DMS 273 (cell line): ENCODE measurements at regions not wholly inside any gene's neighbourhood (a gene's known extent, or its start where the extent isn't known, plus 50 kb on each side); places are given as distances from the start of the nearest gene placed in this dataset.

Source experiments
- DNase-seq: peaks from one replicate; lab custom pipeline; 2025; ENCODE audit not compliant: unreplicated experiment; lab: John Stamatoyannopoulos, UW

GRCh38 chr4:27472364-27472763 is 611.7 kb downstream of the STIM2 start:
- DNase-seq, result no peak

DNA sequence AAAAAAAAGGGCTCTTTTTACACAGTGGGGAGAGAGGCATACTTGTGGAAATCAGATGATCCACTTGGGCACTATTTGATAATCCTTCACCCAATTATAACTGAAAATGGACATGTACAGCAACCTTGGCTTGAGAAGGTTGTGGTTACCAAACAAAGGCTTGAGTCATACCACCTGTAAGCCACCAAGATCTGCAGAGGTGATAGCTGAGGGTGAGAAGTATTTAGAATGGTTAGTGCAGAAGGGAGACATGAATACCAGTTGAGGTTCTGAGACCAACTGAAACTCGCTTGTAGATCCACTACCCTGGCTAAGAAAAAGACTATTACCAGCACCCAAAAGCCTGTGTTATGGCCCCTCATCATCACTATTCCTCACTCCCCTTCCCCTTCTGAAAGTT is 614.0 kb downstream of the STIM2 start:
- no peak for DNase-seq

DNA sequence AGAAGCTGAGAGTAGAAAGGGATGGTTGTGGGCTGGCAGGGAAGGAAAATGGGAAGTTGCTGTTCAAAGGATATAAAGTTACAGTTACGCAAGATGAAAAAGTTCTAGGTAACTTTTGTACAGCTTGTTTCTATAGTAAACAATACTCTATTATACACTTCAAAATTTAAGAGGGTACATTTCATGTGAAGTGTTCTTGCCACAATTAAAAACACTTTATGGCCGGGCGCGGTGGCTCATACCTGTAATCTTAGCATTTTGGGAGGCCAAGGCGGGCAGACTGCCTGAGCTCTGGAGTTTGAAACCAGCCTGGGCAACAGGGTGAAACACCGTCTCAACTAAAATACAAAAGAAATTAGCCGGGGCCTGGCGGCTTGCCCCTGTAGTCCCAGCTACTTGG is 623.6 kb downstream of the STIM2 start:
- DNase-seq, result no peak

DNA sequence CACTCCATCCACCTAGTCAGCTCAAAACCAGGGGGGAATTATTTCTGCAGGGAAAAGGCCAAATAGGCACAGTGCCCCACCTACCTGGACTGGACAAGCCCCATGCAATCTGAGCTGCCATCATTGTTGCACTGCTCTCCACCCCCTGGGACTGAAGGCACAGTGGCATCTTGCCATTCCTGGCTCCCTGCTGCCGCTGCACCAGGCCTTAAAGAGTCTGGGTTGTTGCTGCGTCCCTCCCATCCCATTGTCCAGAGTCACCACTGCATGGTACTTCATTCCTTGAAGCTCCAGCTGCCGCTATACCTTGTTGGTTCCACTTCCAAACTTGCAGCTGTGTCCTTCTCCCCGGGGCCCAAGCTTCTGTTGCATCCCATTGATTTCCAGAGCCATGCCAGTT is 629.7 kb downstream of the STIM2 start:
- DNase-seq, result no peak

DNA sequence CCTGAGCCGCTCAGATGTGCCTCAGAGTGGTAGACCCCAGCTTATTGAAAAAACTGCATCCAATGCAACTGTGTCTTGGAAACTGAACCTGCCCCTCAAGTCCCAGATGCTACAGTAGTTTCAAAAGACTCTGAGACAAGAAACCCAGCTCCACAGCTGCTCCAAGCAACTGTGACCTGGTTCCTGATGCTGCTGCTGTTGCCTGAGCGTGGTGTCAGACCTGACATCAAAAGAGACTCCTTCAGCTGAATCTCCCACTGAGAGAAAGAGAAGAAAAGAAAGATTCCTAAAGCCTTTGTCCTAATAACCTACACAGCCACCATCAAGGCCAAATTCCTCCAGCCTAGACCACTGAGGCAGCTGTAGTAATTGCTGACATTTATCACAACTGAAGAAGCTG is 630.1 kb downstream of the STIM2 start:
- no peak for DNase-seq

- no peak for DNase-seq
Measured at GRCh38 chr4:27506401-27506800, 645.8 kb downstream of the STIM2 start.

DNA sequence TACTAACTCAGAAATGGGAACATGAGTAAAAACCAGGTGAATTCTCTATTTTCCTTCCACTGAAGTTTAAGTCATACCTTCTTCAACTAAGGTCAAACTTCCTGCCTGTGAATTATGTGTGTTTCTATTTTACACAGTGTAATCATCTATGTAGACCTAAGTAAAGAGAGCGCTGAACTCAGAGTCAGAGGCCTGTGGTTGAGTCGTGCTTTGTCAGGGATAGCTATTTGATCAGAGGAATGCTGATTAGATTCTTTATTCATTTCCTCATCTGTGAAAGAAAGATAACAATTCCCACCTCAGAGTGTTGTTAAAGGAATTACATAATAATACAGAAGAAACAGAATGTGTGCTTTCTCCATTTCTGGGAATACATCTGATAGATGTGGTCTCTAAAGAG is 654.1 kb downstream of the STIM2 start:
- DNase-seq, result no peak

DNA sequence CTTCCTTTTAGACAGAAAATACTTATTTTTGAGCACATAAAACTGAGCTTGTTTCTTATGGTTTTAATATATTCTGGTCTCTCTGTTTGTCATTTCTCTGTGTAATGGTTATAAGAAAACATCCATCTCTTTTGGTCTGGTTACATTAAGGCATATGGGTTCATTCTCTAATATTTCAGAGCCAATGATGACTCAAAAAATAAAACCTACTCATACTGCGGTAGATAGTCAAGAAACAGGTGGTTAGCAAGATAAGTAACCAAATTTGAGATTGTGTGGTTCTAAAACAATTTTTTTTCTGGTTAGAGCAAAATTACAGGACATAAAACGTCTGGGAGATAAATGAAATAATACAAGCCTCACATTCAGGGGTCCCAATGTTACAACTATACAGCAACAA is 654.5 kb downstream of the STIM2 start:
- no peak for DNase-seq

GRCh38 chr4:27518876-27519275 is 658.2 kb downstream of the STIM2 start:
- DNase-seq, result no peak

DNA sequence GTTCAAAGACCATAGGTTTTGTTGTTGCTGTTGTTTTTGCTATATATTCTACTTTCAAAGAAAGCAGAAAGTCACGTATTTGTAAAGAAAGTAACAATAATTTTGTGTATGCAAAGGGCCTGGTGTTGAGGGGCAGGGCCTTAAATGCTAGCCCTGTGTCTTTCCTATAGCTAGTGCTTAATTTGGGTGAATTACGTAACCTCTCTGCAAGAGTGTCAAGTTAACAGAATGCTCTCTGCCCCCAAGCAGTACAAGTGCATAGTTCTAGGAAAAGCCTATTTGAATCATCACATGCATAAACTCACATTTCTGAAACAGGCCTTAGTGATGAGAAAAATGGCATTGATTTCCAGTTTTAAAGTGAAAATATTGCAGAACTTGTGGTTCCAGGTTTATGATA is 663.6 kb downstream of the STIM2 start:
- DNase-seq, result no peak

- no peak for DNase-seq
Measured at GRCh38 chr4:27534488-27534887, 673.8 kb downstream of the STIM2 start.

DNA sequence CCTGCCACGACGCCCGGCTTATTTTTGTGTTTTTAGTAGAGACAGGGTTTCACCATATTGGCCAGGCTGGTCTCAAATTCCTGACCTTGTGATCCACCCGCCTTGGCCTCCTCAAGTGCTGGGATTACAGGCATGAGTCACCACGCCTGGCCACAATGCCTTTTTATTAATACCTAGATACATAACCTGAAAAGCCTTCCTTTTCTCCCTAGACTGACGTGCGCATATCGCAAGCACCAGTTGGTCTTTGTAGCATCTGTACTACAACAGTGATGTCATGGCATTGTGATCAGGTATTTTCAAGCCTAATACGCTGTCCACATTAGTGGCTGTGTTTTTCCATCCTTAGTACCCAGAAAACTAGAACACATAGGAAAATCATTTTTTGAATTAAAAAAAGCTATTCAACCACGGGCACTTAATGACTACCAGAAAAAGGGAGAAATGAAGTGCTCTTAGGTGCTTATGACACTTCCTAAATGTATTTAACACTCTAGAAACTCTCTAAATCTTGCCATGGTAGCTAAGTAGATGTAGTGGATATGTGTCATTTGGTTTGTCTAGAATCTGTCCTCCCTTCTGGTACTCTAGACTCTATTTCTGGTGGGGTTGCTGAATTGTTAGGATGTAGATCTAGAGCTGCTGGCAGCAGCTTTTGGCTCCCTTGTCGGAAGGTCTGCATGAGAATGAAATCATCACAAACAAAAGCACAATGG is 707.8 kb downstream of the STIM2 start:
- no peak for DNase-seq

GRCh38 chr4:27568952-27569319 is 708.3 kb downstream of the STIM2 start:
- DNase-seq, result no peak

DNA sequence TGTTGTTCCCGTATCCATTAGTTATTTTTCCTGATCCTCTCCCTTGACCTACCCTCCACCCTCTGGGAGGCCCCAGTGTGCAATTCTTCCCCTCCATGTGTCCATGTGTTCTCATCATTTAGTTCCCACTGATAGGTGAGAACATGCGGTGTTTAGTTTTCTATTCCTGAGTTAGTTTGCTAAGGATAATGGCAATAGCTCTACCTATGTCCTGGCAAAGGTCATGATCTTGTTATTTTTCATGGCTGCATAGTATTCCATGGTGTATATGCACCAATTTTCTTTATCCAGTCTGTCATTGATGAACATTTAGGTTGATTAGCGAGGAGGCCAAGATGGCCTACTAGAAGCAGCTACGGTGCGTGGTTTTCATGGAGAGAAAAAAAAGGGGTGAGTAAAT is 714.1 kb downstream of the STIM2 start:
- no peak for DNase-seq

GRCh38 chr4:27577951-27578350 is 717.3 kb downstream of the STIM2 start:
- DNase-seq, result no peak

GRCh38 chr4:27592738-27593137 is 732.1 kb downstream of the STIM2 start:
- no peak for DNase-seq

- DNase-seq, result no peak
Measured at GRCh38 chr4:27594922-27595321, 734.3 kb downstream of the STIM2 start.

DNA sequence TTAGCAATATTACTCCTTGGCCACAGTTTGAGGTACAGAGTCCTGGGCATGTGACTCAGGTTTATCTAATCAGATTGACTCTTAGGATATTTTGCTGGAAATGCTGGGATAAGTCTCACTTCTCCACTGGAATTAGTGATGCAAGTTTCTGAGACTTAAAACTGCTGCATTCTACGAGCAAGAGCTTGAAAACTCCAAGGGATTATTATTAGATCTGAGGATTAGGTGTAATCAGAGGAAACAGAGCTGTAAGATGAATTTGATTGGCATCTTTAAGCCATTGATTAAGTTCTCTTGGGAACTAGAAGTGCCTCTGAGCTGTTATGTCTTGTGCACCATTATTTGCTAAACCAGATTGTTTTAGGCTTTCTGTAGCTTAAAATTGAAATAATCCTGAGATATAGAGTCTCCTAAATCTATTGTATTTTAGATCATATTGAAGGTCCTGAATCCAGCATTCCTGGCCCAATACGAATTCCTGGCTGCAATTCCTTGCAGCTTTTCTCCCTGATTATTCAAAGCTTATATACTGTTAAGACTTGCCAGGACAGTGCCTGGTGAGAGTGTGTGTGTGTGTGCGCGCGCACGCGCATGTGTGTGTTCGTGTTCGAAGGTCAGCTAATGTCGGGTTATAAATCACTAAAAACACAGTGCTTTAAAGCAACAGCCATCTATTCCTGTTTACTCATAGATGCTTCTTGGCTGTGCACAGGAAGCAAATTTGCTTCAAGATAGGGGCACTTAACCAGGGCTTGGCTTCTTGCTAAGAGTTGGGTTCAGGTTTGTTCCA is 735.1 kb downstream of the STIM2 start:
- no peak for DNase-seq

- DNase-seq, result no peak
Measured at GRCh38 chr4:27602172-27602571, 741.5 kb downstream of the STIM2 start.

DNA sequence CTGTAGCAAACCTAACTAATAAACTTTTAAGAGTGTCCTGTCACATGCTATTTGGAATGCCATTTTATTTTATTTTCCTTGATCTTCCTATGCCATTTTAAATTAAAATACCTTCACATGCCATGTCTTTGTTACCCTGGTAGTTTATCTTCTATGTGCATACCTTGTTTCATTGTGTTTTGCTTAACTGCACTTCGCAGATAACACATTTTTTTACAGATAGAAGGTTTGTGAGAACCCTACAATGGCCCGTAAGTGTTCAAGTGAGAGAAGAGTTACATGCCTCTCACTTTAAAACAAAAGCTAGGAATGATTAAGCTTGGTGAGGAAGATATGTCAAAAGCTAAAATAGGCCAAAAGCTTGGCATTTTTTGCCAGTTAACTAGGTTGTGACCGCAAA is 744.1 kb downstream of the STIM2 start:
- DNase-seq, result no peak

DNA sequence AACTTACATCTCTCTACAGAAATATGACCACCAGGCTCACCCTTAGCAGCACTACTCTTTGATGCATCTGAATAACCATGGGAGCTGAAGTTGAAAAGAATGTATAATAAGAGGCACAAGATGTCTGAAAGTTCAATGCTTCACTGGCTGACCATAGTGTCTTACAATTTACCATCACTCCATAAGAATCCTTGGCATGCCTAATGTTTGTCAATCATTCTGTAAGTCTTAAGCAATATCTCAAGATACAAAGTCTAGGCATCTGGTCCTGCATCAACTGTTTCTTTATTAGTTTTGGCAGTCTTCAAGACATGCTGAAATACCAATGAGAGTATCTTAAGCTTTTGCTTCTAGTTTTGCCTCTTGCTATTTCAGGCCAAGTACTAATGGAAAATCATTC is 755.5 kb downstream of the STIM2 start:
- DNase-seq, result no peak

DNA sequence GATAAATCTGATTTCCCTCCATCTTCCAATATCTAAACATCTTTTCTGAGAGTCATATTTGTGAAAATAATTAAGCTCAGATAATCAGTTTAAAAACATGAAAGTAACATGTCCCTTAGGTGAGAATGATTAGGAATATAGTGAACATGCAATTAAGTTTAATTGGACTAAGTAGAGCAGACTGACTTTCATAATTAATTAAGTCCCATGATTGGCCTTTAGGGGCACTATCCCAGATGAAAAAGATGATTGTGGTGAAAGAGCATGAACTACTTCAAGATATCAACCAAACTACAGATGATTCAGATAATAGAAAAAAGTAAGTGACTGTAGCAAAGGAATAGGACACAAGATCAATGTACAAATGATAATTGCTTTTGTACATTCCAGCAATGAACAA is 758.8 kb downstream of the STIM2 start:
- no peak for DNase-seq

GRCh38 chr4:27620886-27621285 is 760.2 kb downstream of the STIM2 start:
- no peak for DNase-seq
